Panc1 (cell line): ENCODE measurements at regions not wholly inside any gene's neighbourhood (a gene's known extent, or its start where the extent isn't known, plus 50 kb on each side); places are given as distances from the start of the nearest gene placed in this dataset.

Experiments used
- ATAC-seq: fragments of 200-7000 bp; cut with Tn5 transposase; 2 replicates; pipeline ENCODE4 v1.9.1; 2020; ENCODE audit warnings: mild to moderate bottlenecking, moderate library complexity
- BruUV-seq: library from RNA; stranded (reverse); fragments of 400-500 nt; replicated peaks from 2 replicates; lab custom pipeline; 2021; lab: Mats Ljungman, UMichigan
- CTCF ChIA-PET: fragments of 300-600 bp; sonication (Branson Sonifier 250); formaldehyde crosslinking; loops from one replicate; lab custom pipeline; 2022; ENCODE audit warnings: antibody characterized with exemption; lab: Charles Lee
- POLR2A ChIA-PET: fragments of 300-600 bp; sonication (Branson Sonifier 250); formaldehyde crosslinking; loops from one replicate; lab custom pipeline; 2022; ENCODE audit warnings: antibody characterized with exemption; lab: Charles Lee
- DNase-seq: peaks from one replicate; pipeline ENCODE4 v3.0.0-alpha.2; 2010; ENCODE audit warnings: low read depth, low spot score
- H3K27ac ChIP-seq: 2 replicates; pipeline ENCODE4 v1.5.1; 2011; ENCODE audit warnings: mild to moderate bottlenecking, low read length, inconsistent platforms
- H3K27me3 ChIP-seq: fragments of 200-500 bp; sonication (Bioruptor generic); 2 replicates; pipeline ENCODE4 v1.6.0; 2014; ENCODE audit warnings: low read length, inconsistent platforms; ENCODE audit not compliant: control insufficient read depth, insufficient read depth
- H3K36me3 ChIP-seq: fragments of 200-500 bp; sonication (Bioruptor generic); 2 replicates; pipeline ENCODE4 v1.5.1; 2014; ENCODE audit warnings: inconsistent platforms, mild to moderate bottlenecking, low read length, moderate library complexity; ENCODE audit not compliant: control insufficient read depth, insufficient read depth
- H3K4me1 ChIP-seq: 2 replicates; pipeline ENCODE4 v1.5.1; 2011; ENCODE audit warnings: inconsistent platforms, mild to moderate bottlenecking, low read length, moderate library complexity; ENCODE audit not compliant: control insufficient read depth, insufficient read depth
- H3K4me3 ChIP-seq, 2 experiments: 2 replicates each; pipeline ENCODE4 v1.5.1; 2011 to 2012; ENCODE audit warnings: low read depth in 2 of 2, low read length in 2 of 2, mild to moderate bottlenecking in 2 of 2, inconsistent platforms in 1 of 2, moderate library complexity in 1 of 2
- H3K9me3 ChIP-seq: fragments of 200-500 bp; sonication (Bioruptor generic); 2 replicates; pipeline ENCODE4 v1.5.1; 2014; ENCODE audit warnings: low read depth, mild to moderate bottlenecking, inconsistent platforms, low read length, moderate library complexity; ENCODE audit not compliant: control insufficient read depth, insufficient read depth
- POLR2AphosphoS5 ChIP-seq: IDR thresholded peaks from 2 replicates; pipeline ENCODE4 v1.6.1; 2012; ENCODE audit warnings: mild to moderate bottlenecking, low read depth, low read length, moderate library complexity
- SIN3A ChIP-seq: IDR thresholded peaks from 2 replicates; pipeline ENCODE4 v1.6.1; 2012; ENCODE audit warnings: low read depth, mild to moderate bottlenecking, low read length, moderate library complexity, borderline replicate concordance; ENCODE audit not compliant: insufficient read depth
- TCF7L2 ChIP-seq: IDR thresholded peaks from 2 replicates; pipeline ENCODE4 v1.6.1; 2011; ENCODE audit warnings: mild to moderate bottlenecking, low read depth, low read length, inconsistent platforms
- in situ Hi-C: cut with HindIII; loops from 2 replicates; pipeline ENCODE4 v1.10.0; 2016; ENCODE audit warnings: low sequenced_read_pairs, low pct_unique_long_range_greater_than_20kb
- intact Hi-C: fragments of 100-400 bp; cut with micrococcal nuclease; formaldehyde crosslinking; loops from one replicate; pipeline ENCODE4 v1.10.0; 2022; ENCODE audit not compliant: unreplicated experiment
- TF ChIP-seq, protein P1 (sequence below): fragments of 450-650 bp; IDR thresholded peaks from 2 replicates; pipeline ENCODE4 v1.5.1; 2017; ENCODE audit warnings: mild to moderate bottlenecking
- TF ChIP-seq, protein P2 (sequence below), 2 experiments: IDR thresholded peaks; 2 replicates each; pipeline ENCODE4 v1.6.1; 2011 to 2012; ENCODE audit warnings: low read depth in 2 of 2, control low read depth in 1 of 2, low read length in 1 of 2, mild to moderate bottlenecking in 1 of 2, moderate library complexity in 1 of 2; ENCODE audit not compliant: insufficient read depth in 1 of 2

DNA sequence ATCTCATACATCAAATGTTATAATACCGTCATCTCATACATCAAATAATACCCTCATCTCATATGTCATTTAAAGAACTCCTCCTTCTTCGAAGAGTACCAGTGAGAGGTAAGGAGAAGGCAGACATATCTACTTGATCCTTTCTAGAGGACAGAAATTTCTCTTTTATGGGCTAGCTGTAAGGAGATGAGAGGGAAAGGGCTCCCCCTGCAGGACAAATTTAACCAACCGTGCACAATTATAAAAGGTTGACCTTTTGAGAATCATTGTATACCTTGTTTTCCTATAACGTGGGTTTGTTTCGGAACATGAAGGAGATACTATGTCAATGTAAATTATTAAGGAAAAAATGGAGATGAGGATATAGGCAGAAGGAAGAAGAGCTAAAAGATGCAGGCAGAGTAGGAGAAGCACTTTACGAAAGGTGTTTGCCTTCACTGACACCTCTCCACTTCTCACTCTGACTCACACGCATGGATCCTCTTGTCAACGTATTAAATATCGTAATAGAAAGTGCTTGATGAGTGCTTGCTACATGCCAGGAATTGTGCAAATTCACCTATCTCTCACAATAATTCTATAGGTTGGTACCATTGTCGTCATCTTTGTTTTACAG, 465.9 kb upstream of the ERCC4 start:
- Histone ChIP-seq H3K27ac (no peak overlapping the region), H3K4me1 (no peaks in the 10 kb centered on the region), H3K9me3 (no peaks in the 10 kb centered on the region), H3K27me3 (peaks cover 5% of the 10 kb centered on the region; the same call in 1 of the 2 replicates), H3K36me3 (no peaks in the 10 kb centered on the region), H3K4me3 (no peak overlapping the region)
- ATAC-seq (no peak), DNase-seq (no peak)
- POLR2A ChIA-PET = no interaction called here
- intact Hi-C loops (no loop called here), in situ Hi-C loops (no loop called here)
- TF ChIP-seq POLR2AphosphoS5 (no peak), SIN3A (no peak)
- TF ChIP-seq, protein P1, sequence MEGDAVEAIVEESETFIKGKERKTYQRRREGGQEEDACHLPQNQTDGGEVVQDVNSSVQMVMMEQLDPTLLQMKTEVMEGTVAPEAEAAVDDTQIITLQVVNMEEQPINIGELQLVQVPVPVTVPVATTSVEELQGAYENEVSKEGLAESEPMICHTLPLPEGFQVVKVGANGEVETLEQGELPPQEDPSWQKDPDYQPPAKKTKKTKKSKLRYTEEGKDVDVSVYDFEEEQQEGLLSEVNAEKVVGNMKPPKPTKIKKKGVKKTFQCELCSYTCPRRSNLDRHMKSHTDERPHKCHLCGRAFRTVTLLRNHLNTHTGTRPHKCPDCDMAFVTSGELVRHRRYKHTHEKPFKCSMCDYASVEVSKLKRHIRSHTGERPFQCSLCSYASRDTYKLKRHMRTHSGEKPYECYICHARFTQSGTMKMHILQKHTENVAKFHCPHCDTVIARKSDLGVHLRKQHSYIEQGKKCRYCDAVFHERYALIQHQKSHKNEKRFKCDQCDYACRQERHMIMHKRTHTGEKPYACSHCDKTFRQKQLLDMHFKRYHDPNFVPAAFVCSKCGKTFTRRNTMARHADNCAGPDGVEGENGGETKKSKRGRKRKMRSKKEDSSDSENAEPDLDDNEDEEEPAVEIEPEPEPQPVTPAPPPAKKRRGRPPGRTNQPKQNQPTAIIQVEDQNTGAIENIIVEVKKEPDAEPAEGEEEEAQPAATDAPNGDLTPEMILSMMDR = peak; percentile 70
- CTCF ChIA-PET = no interaction called here
- BruUV-seq = no TSS peak

DNA sequence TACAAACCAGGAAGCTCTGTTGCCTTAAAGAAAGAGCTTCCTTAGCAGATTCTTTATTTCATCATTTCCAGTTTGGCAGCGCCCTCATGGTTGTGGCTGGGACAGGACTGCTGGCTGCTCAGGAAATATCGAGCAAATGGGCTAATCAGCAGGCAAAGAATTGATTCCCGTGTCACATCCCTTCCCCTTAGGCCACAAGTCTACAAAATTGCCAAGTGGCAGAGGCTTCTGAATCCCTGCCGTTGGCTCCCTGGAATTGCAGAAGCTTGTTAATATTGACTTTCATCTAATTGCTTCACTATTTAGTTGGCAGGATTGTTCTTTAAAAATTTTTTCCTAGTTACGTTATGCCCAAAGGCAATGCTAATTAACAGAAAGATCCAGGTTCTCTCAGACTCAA, 456.3 kb upstream of the ERCC4 start:
- DNase-seq = no peak
- Histone ChIP-seq H3K9me3 (no peaks in the 10 kb centered on the region), H3K4me1 (no peaks in the 10 kb centered on the region), H3K27ac (no peak overlapping the region), H3K4me3 (no peak overlapping the region), H3K36me3 (no peaks in the 10 kb centered on the region), H3K27me3 (no peaks in the 10 kb centered on the region)
- no TSS peak for BruUV-seq
- POLR2A ChIA-PET = no interaction called here
- TF ChIP-seq, protein P1 = no peak
- TF ChIP-seq, protein P2, sequence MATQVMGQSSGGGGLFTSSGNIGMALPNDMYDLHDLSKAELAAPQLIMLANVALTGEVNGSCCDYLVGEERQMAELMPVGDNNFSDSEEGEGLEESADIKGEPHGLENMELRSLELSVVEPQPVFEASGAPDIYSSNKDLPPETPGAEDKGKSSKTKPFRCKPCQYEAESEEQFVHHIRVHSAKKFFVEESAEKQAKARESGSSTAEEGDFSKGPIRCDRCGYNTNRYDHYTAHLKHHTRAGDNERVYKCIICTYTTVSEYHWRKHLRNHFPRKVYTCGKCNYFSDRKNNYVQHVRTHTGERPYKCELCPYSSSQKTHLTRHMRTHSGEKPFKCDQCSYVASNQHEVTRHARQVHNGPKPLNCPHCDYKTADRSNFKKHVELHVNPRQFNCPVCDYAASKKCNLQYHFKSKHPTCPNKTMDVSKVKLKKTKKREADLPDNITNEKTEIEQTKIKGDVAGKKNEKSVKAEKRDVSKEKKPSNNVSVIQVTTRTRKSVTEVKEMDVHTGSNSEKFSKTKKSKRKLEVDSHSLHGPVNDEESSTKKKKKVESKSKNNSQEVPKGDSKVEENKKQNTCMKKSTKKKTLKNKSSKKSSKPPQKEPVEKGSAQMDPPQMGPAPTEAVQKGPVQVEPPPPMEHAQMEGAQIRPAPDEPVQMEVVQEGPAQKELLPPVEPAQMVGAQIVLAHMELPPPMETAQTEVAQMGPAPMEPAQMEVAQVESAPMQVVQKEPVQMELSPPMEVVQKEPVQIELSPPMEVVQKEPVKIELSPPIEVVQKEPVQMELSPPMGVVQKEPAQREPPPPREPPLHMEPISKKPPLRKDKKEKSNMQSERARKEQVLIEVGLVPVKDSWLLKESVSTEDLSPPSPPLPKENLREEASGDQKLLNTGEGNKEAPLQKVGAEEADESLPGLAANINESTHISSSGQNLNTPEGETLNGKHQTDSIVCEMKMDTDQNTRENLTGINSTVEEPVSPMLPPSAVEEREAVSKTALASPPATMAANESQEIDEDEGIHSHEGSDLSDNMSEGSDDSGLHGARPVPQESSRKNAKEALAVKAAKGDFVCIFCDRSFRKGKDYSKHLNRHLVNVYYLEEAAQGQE (IDR thresholded peaks at IDR 0.05; ENCODE audit: insufficient read depth in 1 of 2, low read depth in 2 of 2, low read length in 1 of 2) = no peak
- TF ChIP-seq SIN3A (no peak), POLR2AphosphoS5 (no peak), TCF7L2 (no peak)
- in situ Hi-C loops = no loop called here
- ATAC-seq = no peak
- intact Hi-C loops = no loop called here
- CTCF ChIA-PET = no interaction called here
